ENCODE measurements at regions not wholly inside any gene's neighbourhood (a gene's known extent, or its start where the extent isn't known, plus 50 kb on each side); places are given as distances from the start of the nearest gene placed in this dataset.

DNA sequence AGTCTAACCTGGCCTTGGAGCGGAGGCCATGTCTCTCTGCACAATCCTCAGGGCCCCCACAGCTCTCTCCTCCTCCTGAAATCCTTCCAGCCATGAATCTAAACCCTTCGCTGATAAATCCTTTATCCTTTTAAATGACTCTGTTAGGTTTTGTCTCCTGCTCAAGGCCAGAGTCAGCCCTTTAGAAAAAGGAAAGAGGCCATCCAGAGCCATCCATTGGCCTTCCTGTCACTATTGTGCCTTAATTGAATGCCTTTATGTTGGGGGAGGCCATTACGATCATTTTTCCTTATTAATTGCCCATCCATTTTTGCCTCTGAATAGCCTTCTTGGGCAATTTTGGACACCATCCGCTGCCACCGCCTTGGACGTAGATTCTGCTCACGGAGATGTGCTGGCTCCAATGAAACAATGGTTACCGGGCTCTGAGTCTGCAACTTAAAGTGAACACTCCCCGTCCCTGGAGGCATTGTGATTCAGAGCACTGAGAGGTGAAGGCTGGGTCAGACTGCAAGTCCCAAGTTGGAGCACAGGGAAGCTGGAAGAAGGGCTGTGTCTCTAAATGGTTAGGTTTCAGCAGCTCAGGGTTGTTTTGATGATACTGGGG, 213.0 kb upstream of the E2F8 start:
- H3K27ac ChIP-seq (ENCODE audit: low read length), result no peak overlapping the region

DNA sequence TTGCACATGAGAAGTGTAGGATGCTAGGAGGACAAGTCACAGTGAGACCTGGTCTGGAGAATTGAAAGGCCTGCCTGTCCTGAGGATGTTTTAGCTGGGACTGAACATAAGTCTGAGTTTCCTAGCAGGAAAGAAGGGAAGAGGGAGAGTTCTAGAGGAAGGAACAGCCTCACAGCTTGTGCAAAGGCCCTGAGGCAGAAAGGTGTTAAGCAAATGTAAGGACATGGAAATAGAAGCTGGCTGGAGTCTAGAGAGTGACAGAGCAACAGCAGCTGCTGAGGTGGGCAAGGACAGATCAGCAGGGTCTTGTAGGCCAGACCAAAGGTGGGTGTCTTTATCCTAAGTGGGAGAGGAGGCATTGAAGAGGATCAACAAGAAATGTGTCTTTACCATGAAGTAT, 210.9 kb upstream of the E2F8 start:
- Histone ChIP-seq H3K27ac (ENCODE audit: low read length) (no peak overlapping the region), H3K9me3 (ENCODE audit: control insufficient read depth in 2 of 2, low read length in 2 of 2) (no peaks in the 10 kb centered on the region)

More for the DNA sequence above, 213.0 kb upstream of the E2F8 start:
- Histone ChIP-seq H3K27me3 (ENCODE audit: control insufficient read depth in 1 of 2, insufficient read depth in 2 of 2, low read length in 2 of 2) (peaks cover 0 to 4% of the 10 kb centered on the region in 2 donors), H3K36me3 (ENCODE audit: control insufficient read depth in 2 of 2, insufficient read depth in 2 of 2, low read length in 2 of 2) (no peaks in the 10 kb centered on the region), H3K4me3 (ENCODE audit: low read length in 2 of 2) (no peak overlapping the region), H3K9ac (ENCODE audit: low read length in 2 of 2) (no peak overlapping the region), H3K4me1 (ENCODE audit: control insufficient read depth, insufficient read depth, low read length) (peaks cover 3% of the 10 kb centered on the region), H3K9me3 (ENCODE audit: control insufficient read depth in 2 of 2, low read length in 2 of 2) (no peaks in the 10 kb centered on the region)

DNA sequence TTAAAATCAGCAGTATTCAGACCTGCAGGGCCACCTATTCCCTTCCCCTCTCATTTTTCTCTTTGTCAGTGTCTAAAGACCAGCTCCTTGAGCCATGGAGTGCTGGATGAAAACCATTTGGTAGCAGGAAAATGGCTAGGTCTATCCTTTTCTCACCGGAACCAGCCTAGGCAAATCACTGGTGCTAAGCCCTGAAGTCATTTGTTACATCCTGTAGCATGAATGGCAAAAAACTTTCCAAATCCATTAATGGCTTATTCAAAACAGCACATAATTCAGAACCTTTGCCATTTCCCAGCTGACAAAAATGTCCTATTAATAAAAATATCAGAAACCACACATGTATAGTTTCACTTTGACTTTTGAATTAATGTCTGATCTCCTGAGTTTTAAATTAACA, 209.5 kb upstream of the E2F8 start:
- Histone ChIP-seq H3K9ac (ENCODE audit: low read length in 2 of 2) (no peak overlapping the region), H3K9me3 (ENCODE audit: control insufficient read depth in 2 of 2, low read length in 2 of 2) (no peaks in the 10 kb centered on the region), H3K27me3 (ENCODE audit: control insufficient read depth in 1 of 2, insufficient read depth in 2 of 2, low read length in 2 of 2) (peaks cover 0 to 4% of the 10 kb centered on the region in 2 donors), H3K27ac (ENCODE audit: low read length) (no peak overlapping the region), H3K36me3 (ENCODE audit: control insufficient read depth in 2 of 2, insufficient read depth in 2 of 2, low read length in 2 of 2) (no peaks in the 10 kb centered on the region), H3K4me3 (ENCODE audit: low read length in 2 of 2) (no peak overlapping the region), H3K4me1 (ENCODE audit: control insufficient read depth, insufficient read depth, low read length) (peaks cover 3% of the 10 kb centered on the region)

More for the DNA sequence above, 210.9 kb upstream of the E2F8 start:
- H3K9ac ChIP-seq (ENCODE audit: low read length in 2 of 2), result no peak overlapping the region
- H3K36me3 ChIP-seq (ENCODE audit: control insufficient read depth in 2 of 2, insufficient read depth in 2 of 2, low read length in 2 of 2), result no peaks in the 10 kb centered on the region
- H3K4me3 ChIP-seq (ENCODE audit: low read length in 2 of 2), result no peak overlapping the region
- peaks cover 3% of the 10 kb centered on the region for H3K4me1 ChIP-seq (ENCODE audit: control insufficient read depth, insufficient read depth, low read length)
- H3K27me3 ChIP-seq (ENCODE audit: control insufficient read depth in 1 of 2, insufficient read depth in 2 of 2, low read length in 2 of 2), result peaks cover 0 to 4% of the 10 kb centered on the region in 2 donors

DNA sequence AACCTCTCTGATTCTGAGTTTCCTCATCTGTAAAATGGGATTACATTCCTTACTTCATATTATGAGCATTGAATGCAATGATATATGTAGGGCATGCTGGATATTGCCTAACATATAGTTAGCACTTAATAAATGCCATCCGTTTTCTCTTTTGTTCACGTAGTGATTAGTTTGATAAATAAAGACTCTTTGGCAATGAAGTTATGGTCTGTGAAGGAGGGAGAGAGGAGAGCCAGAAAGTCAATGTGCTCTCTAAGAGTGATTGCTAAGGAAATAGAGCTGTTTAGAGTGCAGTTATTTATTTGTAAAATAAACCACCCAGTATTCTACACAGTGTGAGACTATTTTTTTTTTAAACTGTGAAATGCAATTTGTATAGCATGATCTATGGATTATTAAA, 207.9 kb upstream of the E2F8 start:
- Histone ChIP-seq H3K36me3 (ENCODE audit: control insufficient read depth in 2 of 2, insufficient read depth in 2 of 2, low read length in 2 of 2) (no peaks in the 10 kb centered on the region), H3K27ac (ENCODE audit: low read length) (no peak overlapping the region), H3K9me3 (ENCODE audit: control insufficient read depth in 2 of 2, low read length in 2 of 2) (no peaks in the 10 kb centered on the region), H3K27me3 (ENCODE audit: control insufficient read depth in 1 of 2, insufficient read depth in 2 of 2, low read length in 2 of 2) (peaks cover 0 to 5% of the 10 kb centered on the region in 2 donors), H3K4me3 (ENCODE audit: low read length in 2 of 2) (no peak overlapping the region), H3K4me1 (ENCODE audit: control insufficient read depth, insufficient read depth, low read length) (peaks cover 3% of the 10 kb centered on the region), H3K9ac (ENCODE audit: low read length in 2 of 2) (no peak overlapping the region)

DNA sequence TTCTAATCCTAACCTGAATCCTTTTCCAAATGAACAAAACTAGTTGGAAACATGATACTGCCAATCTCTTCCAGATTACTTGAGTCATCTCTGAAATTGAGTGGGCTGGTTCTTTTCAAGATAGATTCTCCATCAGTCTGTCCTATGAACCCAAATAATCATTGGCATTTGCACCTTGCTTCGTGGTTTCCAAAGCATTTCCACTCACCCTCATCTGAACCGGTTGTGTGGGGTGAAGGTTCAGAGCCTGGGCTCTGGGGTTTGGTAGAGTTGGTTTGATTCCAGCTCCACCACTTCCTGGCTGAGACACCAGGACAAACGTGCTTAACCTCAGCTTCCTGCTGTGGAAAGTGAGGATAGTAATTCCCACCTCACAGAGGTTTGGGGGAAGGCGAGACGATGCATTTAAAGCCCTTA, 206.4 kb upstream of the E2F8 start:
- no peaks in the 10 kb centered on the region for H3K9me3 ChIP-seq (ENCODE audit: control insufficient read depth in 2 of 2, low read length in 2 of 2)
- H3K9ac ChIP-seq (ENCODE audit: low read length in 2 of 2), result no peak overlapping the region
- no peaks in the 10 kb centered on the region for H3K36me3 ChIP-seq (ENCODE audit: control insufficient read depth in 2 of 2, insufficient read depth in 2 of 2, low read length in 2 of 2)
- no peak overlapping the region for H3K27ac ChIP-seq (ENCODE audit: low read length)
- peaks cover 0 to 5% of the 10 kb centered on the region in 2 donors for H3K27me3 ChIP-seq (ENCODE audit: control insufficient read depth in 1 of 2, insufficient read depth in 2 of 2, low read length in 2 of 2)
- peaks cover 3% of the 10 kb centered on the region for H3K4me1 ChIP-seq (ENCODE audit: control insufficient read depth, insufficient read depth, low read length)
- H3K4me3 ChIP-seq (ENCODE audit: low read length in 2 of 2), result no peak overlapping the region

DNA sequence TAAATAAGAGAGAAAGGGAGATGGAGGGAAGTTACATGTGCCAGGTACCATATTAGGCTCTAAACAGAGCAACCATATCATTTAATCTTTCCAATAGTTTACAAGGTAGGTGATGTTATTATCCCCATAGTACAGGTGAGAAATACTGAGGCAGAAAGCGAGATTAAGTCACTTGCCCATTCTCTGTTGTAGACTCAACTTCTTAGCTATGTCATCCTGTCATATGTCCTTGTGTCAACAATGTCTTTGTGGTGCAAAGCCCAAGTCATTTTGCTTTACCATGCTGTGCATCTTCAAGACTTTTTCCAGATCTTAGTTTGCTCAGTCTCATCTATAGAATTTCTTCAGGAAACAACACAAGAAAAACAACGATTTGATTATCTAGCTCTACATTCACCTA, 205.0 kb upstream of the E2F8 start:
- Histone ChIP-seq H3K27me3 (ENCODE audit: control insufficient read depth in 1 of 2, insufficient read depth in 2 of 2, low read length in 2 of 2) (peaks cover 0 to 2% of the 10 kb centered on the region in 2 donors), H3K4me3 (ENCODE audit: low read length in 2 of 2) (no peak overlapping the region), H3K36me3 (ENCODE audit: control insufficient read depth in 2 of 2, insufficient read depth in 2 of 2, low read length in 2 of 2) (no peaks in the 10 kb centered on the region), H3K27ac (ENCODE audit: low read length) (no peak overlapping the region), H3K4me1 (ENCODE audit: control insufficient read depth, insufficient read depth, low read length) (peaks cover 3% of the 10 kb centered on the region), H3K9me3 (ENCODE audit: control insufficient read depth in 2 of 2, low read length in 2 of 2) (no peaks in the 10 kb centered on the region), H3K9ac (ENCODE audit: low read length in 2 of 2) (no peak overlapping the region)

DNA sequence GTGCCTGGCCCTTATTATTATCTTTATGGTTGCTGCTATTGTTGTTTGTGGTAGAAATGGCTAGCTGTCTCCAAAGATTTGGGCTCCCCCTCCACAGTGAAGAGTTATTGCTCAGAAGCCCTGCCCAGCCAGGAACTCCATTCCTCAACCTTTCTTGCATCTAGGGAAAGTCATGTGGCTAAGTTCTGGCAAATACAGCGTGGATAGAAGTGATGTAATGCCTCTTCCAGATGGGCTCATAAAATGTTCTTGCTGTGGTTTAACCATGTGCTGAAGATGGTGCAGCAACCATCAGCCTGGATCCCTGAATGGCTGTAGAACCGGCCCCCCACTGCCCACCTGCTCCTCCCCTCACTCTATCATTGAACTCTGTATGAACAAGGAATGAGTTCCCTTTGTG, 203.5 kb upstream of the E2F8 start:
- no peaks in the 10 kb centered on the region for H3K4me1 ChIP-seq (ENCODE audit: control insufficient read depth, insufficient read depth, low read length)
- no peak overlapping the region for H3K27ac ChIP-seq (ENCODE audit: low read length)
- H3K36me3 ChIP-seq (ENCODE audit: control insufficient read depth in 2 of 2, insufficient read depth in 2 of 2, low read length in 2 of 2), result no peaks in the 10 kb centered on the region

DNA sequence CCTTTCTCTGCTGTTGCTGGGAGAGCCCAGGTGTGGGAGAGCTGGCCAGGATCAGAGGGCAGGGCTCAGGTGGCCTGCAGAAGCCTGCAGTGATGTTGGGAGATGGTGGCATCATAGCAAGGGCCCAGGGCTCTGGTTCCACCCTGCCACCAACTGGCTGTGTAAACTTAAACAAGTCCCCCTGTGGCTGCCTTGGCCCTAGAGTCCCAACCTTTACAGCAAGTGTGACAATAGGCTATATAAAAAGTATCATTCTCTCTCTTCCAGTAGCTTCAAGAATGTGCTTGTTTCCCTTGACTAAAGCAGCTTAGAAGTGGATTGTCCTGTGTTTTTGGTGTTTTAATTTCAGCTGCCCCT, 201.8 kb upstream of the E2F8 start:
- H3K4me3 ChIP-seq (ENCODE audit: low read length in 2 of 2), result no peak overlapping the region
- no peak overlapping the region for H3K9ac ChIP-seq (ENCODE audit: low read length in 2 of 2)
- no peak overlapping the region for H3K27ac ChIP-seq (ENCODE audit: low read length)
- peaks cover 0 to 5% of the 10 kb centered on the region in 2 donors for H3K27me3 ChIP-seq (ENCODE audit: control insufficient read depth in 1 of 2, insufficient read depth in 2 of 2, low read length in 2 of 2)
- no peaks in the 10 kb centered on the region for H3K36me3 ChIP-seq (ENCODE audit: control insufficient read depth in 2 of 2, insufficient read depth in 2 of 2, low read length in 2 of 2)
- H3K9me3 ChIP-seq (ENCODE audit: control insufficient read depth in 2 of 2, low read length in 2 of 2), result peaks cover 0 to 5% of the 10 kb centered on the region in 2 donors
- H3K4me1 ChIP-seq (ENCODE audit: control insufficient read depth, insufficient read depth, low read length), result no peaks in the 10 kb centered on the region

More for the DNA sequence above, 203.5 kb upstream of the E2F8 start:
- Histone ChIP-seq H3K9me3 (ENCODE audit: control insufficient read depth in 2 of 2, low read length in 2 of 2) (no peaks in the 10 kb centered on the region), H3K27me3 (ENCODE audit: control insufficient read depth in 1 of 2, insufficient read depth in 2 of 2, low read length in 2 of 2) (peaks cover 0 to 5% of the 10 kb centered on the region in 2 donors), H3K9ac (ENCODE audit: low read length in 2 of 2) (no peak overlapping the region), H3K4me3 (ENCODE audit: low read length in 2 of 2) (no peak overlapping the region)

DNA sequence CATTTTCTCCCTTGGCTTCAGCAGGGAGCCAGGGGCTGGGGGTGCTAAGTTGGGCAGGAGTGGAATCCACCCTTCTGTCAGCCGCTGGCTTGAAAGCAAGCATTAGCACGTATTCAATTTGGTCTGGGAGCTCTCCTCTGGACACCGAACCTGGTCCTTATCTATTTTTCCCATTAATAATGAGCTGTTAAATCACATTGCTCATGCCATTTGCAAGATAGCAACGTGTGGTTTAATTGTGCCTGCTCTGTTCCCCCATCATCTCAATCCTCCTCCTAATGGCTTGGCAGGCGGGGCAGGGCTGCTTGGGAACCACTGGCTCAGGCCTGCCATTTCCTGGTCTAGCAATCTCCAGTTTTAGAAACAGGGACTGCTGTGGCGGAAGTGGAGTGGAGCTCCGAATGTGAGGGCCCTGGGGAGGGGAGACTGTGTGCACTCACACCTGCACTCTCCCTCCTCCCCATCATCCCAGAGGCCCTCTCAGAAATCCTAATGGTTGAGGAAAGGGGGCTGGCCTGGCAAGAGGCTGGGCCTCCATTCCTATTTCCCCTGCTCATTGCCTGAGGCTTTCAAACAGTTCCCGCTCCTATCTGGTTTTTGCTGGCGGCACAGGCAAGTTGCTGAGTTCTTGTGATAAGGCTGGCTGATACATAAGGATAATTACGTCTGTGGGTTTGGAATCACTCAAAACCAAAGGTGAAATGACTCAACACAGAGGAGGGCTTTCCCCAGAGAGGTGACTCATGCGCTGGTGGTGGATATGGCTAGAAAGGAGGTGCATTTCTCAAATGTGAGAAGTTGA, 201.2 kb upstream of the E2F8 start:
- Histone ChIP-seq H3K27me3 (ENCODE audit: control insufficient read depth in 1 of 2, insufficient read depth in 2 of 2, low read length in 2 of 2) (peaks cover 0 to 5% of the 10 kb centered on the region in 2 donors), H3K36me3 (ENCODE audit: control insufficient read depth in 2 of 2, insufficient read depth in 2 of 2, low read length in 2 of 2) (no peaks in the 10 kb centered on the region), H3K9me3 (ENCODE audit: control insufficient read depth in 2 of 2, low read length in 2 of 2) (peaks cover 0 to 5% of the 10 kb centered on the region in 2 donors), H3K4me3 (ENCODE audit: low read length in 2 of 2) (no peak overlapping the region), H3K9ac (ENCODE audit: low read length in 2 of 2) (no peak overlapping the region), H3K27ac (ENCODE audit: low read length) (no peak overlapping the region), H3K4me1 (ENCODE audit: control insufficient read depth, insufficient read depth, low read length) (no peaks in the 10 kb centered on the region)

DNA sequence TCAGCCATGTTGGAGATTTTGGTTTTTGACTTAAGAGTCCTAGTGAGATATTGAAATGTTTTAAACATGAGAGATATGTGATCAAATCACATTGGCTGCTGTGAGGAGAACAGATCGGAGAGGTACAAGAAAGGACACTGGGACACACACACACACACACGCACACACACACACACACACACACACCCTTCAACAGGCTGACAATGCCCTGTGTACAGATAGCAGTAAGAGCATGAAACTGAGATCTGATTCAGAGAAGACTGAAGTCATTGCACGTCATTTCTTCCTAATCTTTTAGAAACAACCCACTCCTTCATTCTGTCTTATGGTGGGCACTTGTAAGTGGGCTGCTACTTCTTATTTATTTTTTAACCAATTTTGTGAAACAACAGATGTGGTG, 200.5 kb upstream of the E2F8 start:
- H3K4me3 ChIP-seq (ENCODE audit: low read length in 2 of 2), result no peak overlapping the region
- no peak overlapping the region for H3K27ac ChIP-seq (ENCODE audit: low read length)
- H3K4me1 ChIP-seq (ENCODE audit: control insufficient read depth, insufficient read depth, low read length), result no peaks in the 10 kb centered on the region
- peaks cover 0 to 5% of the 10 kb centered on the region in 2 donors for H3K27me3 ChIP-seq (ENCODE audit: control insufficient read depth in 1 of 2, insufficient read depth in 2 of 2, low read length in 2 of 2)
- H3K9ac ChIP-seq (ENCODE audit: low read length in 2 of 2), result no peak overlapping the region
- H3K9me3 ChIP-seq (ENCODE audit: control insufficient read depth in 2 of 2, low read length in 2 of 2), result peaks cover 0 to 5% of the 10 kb centered on the region in 2 donors
- no peaks in the 10 kb centered on the region for H3K36me3 ChIP-seq (ENCODE audit: control insufficient read depth in 2 of 2, insufficient read depth in 2 of 2, low read length in 2 of 2)

DNA sequence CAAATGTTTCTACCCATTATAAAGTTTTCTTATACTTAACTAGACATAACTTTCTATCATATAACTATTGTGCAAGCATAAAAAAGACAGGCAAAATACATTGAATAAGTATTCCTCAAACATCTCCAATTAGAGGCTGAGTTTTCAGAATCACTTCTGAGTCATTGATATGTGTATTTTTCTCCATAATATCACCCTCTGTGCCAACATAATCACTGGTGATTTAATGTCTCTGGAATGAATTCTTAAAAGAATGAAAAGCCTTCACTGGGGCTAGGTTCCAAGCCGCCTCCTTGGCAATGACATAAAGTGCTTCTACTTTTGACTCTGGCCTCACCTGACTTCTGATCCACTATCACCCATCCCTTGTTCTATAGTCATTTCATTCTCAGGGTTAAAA, 197.0 kb upstream of the E2F8 start:
- peaks cover 0 to 3% of the 10 kb centered on the region in 2 donors for H3K27me3 ChIP-seq (ENCODE audit: control insufficient read depth in 1 of 2, insufficient read depth in 2 of 2, low read length in 2 of 2)
- H3K4me1 ChIP-seq (ENCODE audit: control insufficient read depth, insufficient read depth, low read length), result no peaks in the 10 kb centered on the region
- H3K4me3 ChIP-seq (ENCODE audit: low read length in 2 of 2), result no peak overlapping the region
- no peak overlapping the region for H3K27ac ChIP-seq (ENCODE audit: low read length)
- no peak overlapping the region for H3K9ac ChIP-seq (ENCODE audit: low read length in 2 of 2)
- no peaks in the 10 kb centered on the region for H3K36me3 ChIP-seq (ENCODE audit: control insufficient read depth in 2 of 2, insufficient read depth in 2 of 2, low read length in 2 of 2)
- H3K9me3 ChIP-seq (ENCODE audit: control insufficient read depth in 2 of 2, low read length in 2 of 2), result peaks cover 0 to 5% of the 10 kb centered on the region in 2 donors
